Embryonic facial prominence (tissue), 1 donor: ENCODE measurements at regions not wholly inside any gene's neighbourhood (a gene's known extent, or its start where the extent isn't known, plus 50 kb on each side); places are given as distances from the start of the nearest gene placed in this dataset.

ENCODE experiments used
- DNase-seq: peaks from one replicate; pipeline ENCODE4 v3.0.0-alpha.2; 2016; ENCODE audit errors: extremely low spot score

DNA sequence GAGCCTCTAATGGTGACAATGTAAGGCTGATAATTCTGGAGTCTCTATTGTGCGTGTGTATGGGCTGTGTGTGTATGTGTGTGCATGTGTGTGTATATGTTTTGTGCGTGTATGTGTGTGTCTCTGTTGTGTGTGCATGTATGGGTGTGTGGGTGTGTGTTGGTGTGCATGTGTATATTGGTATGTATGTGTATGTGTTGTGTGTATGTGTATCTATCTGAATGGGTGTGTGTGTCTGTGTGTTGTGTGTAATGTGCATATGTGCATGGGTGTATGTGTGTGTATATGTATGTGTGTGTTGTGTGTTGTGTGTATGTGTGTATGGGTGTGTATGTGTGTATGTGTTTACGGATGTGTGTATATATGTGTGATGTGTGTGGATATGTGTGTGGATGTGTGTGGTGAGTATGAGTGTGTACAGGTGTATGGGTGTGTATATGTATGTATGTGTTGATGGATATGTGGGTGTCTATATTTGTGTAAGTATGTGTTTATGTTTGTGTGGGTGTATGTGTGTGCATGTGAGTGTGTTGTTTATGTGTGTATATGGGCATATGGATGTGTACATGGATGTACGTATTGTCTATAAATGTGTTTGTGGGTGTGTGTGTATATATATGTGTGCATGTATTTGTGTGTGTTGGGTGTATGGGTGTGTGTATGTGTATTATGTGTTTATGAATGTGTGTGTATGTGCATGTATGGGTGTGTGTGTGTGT, 366.7 kb downstream of the UQCRFS1 start:
- DNase-seq = no peak

DNA sequence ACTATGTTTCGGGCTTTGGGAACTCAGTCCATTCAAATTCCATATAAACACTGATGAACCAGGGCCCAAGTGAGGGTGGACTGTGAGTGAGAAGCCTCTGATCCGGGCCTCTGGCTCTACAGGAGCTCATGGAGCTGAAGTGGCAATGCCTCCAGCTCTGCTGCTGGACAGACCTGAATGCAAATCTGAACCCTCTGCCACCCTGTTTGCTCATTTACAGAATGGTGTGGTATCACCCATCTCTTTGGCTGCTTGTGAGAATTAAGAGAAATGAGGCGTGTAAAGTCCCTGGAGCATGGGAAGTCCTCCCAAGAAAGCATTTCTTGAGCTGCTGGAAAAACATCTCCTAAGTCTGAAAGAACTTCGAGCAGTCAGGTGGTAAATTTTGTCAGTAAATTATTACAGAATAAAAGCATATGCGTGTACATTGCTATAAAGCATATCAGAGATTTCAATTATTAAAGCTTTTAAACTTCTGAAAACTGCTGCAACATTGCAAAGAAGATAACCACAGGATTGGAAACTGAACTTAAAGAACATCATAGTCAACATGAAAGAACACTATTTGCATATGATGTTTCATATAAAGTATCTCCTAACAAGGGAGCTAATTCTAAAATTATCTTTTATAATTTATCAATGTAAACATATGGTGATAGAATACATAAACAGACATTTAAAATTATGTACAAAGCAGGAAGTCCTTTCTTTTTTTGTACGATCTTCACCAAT, 369.0 kb downstream of the UQCRFS1 start:
- no peak for DNase-seq

- DNase-seq = no peak
Observed at GRCh38 chr19:28841531-28841930, 371.4 kb downstream of the UQCRFS1 start.

DNA sequence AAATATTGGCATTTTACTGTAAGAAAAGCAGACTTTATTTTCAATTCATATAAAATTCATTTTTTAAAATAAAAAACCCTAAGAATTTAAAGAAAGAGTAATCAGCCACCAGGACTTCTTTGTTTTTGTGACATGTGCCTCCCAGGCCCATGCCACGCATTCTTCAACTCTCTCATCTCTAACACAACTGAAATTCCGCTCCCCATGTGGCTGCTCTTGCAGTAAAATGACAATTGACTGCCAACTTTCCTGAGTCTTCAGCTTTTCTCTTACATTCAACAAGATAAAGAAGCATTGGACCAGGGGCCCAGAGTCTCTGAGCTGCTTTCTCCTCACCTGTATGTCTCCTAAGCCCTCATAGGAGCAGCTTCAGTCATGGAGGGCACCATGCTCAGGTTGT, 372.1 kb downstream of the UQCRFS1 start:
- no peak for DNase-seq

- DNase-seq = no peak
Observed at GRCh38 chr19:28839455-28839854, 373.5 kb downstream of the UQCRFS1 start.

DNA sequence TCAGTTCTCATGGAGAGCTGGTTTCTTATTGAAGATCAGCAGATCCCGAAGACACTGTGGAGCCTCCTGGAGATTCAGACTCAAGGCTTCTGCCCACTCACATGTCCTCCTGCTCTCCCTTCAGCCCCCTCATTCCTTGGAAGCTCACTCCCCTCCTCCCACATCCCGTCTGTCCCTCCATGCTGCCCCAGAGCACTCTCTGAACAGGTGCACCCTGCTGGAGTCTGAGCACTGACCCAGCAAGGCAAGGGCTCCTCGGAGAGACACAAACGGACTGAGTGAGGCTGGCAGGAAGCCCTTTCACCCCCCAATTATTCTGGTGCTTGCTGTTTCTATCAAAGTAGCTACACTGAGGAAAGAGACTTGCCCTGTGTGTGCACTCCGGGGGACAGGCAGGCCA, 374.0 kb downstream of the UQCRFS1 start:
- no peak for DNase-seq

DNA sequence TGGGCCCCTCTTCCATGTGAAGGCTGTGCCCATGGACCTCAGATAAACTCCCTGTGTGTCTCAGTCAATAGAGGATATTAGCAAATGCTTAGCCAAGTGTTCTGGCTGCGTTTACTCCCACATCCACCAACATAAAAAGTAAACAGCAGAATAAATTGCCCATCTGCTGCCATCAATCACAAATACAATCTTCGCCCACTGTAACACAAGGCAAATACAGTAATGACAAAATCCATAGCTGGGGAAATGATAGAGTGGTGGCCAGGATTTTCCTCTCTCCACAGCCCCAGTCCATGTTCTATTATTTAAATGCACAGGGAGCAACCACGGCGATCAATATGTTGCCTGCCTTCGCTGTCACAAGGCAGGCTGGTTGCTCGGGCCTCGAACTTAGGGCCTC, 376.5 kb downstream of the UQCRFS1 start:
- no peak for DNase-seq

DNA sequence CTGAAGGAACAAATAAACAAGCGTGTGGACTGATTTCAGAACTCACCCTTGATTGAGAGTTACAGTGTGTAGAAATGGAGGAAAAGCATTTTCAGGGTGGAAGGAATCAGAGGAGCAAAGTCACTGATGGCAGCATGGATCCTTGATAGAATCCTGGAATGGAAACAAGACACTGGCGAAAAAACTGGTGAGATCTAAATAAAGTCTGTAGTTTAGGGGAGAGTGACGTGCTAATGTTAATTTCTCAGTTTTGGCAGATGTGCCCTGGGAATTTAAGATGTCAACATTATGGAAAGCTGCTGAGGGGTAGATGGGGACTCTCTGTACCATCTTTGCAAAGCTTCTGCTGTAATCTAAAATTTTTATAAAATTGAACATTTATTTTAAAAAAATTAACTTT, 378.0 kb downstream of the UQCRFS1 start:
- DNase-seq = no peak

- no peak for DNase-seq
Observed at GRCh38 chr19:28831462-28831861, 381.5 kb downstream of the UQCRFS1 start.

GRCh38 chr19:28829762-28830161, 383.2 kb downstream of the UQCRFS1 start:
- no peak for DNase-seq

DNA sequence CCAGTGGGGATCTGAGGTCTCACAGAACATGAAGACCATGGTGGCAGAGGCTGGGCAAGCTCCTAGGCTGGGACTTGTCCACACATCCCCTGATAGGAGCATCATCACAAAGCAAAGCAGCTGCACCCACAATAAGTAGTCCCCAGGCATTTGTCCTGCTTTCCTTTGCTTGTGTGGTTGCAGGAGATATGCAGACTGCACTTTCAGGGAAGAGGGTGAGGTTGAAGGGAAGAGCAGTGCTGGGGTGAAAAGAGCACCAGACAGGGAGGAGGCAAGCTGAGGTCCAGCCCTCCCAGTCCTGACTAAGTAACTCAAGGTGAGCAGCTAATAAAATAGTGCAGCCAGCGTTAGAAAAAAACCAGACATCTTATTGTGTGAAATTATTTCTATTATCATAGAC, 383.6 kb downstream of the UQCRFS1 start:
- DNase-seq = no peak

DNA sequence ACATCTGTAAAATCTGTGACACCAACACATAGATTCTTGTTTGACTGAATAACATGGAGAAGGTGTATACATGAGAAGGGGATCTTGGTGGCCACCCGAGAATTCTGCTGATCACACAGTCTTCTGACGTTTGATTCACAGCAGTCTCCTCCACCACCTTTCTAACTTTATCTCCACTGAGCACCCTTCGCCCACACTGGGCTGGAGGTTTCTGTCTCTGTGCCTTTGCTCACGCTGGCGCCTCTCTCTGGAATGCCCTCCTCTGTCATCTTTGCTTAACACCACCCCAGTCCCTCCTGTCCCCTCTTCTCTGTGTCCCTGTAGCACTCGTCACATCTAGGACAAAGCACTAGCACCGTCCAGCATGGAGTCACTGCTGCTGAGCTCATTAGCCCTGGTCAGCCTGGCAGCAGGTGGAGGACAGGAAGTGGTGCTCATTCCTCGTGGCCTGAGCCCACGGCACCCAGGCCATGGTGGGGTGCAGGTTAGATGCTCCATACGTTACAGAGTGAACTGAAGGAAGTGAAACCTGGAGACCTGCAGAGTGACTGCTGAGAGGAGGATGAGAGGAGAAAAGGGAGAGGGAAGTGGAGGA, 384.6 kb downstream of the UQCRFS1 start:
- DNase-seq = no peak

GRCh38 chr19:28827382-28827781, 385.6 kb downstream of the UQCRFS1 start:
- no peak for DNase-seq

GRCh38 chr19:28823338-28823961, 389.5 kb downstream of the UQCRFS1 start:
- no peak for DNase-seq

DNA sequence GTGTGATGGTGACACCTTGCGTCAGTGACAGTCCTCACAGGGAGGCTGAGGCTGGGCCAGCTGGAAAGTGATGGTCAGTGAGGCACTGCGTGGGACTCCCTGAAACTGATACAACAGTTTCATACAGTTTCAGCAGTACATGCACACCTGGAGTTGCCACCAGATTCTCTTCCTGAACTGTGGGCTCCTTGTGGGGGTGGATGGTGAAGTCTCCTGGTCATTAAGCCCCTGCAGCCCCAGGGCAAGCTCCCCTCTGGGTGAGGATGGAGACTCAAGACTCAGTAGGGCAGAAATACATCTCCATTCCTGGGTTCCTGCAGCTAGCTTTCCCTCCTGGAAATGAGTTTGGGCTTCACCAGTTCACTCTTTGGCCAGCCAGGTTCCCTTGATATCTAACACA, 392.7 kb downstream of the UQCRFS1 start:
- DNase-seq = no peak

GRCh38 chr19:28815257-28815656, 397.7 kb downstream of the UQCRFS1 start:
- no peak for DNase-seq

GRCh38 chr19:28794301-28794700, 418.6 kb downstream of the UQCRFS1 start:
- no peak for DNase-seq

GRCh38 chr19:28793391-28794168, 419.4 kb downstream of the UQCRFS1 start:
- DNase-seq = no peak

GRCh38 chr19:28785971-28786370, 427.0 kb downstream of the UQCRFS1 start:
- DNase-seq = no peak

DNA sequence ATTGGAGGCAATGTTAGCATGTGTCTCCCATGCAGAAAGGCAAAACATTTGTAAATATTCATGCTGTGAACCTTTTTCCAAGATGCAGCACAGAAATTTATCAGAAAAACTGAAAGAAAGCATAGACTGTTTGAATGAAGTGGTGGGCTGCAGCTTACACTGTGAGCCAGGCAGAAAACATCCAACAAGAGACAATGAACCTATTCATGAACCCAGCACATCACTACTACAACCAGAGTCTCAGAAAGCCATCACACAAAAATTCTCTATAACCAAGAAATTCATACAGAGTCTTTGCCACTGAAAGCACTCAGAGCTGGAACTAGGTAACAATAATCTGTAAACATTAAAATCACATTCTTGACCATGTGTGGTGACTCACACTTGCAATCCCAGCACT, 448.9 kb downstream of the UQCRFS1 start:
- no peak for DNase-seq

DNA sequence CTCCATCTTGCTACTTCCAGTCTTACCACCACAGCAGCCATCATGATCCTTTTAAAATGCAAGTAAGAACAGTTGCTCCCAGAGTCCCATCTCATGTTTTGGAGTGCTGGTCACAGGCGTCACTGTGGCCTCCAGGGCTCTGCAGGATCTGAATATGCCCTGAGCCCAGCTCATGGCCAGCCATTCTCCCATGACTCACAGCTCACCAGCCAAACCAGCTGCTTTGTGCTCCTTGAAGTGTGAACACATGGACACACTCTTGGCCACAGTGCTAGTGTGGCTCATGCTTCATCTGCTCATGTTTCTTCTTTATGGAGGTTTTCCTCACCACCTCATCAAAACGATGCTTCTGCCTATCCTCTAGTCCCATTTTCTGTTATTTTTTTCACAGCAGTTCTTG, 466.5 kb downstream of the UQCRFS1 start:
- DNase-seq = no peak

DNA sequence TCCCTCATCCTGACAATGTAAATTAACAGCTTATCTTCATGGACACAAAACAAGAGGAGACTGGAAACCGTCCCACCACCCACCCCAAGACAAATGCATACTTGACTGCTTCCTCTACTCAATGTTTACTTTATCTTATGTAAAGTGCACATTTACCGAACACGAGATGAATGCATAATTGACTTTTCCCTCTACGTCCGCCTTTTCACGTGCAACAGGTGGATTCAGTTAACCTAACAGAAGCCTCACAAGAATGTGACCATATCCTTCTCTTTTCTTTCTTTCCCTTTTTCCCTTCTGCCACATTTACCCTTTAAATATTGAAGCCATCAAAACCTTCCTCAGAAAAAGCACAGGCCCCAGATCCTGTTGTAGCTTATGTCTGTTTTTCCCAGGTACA, 468.0 kb downstream of the UQCRFS1 start:
- no peak for DNase-seq
